Liver (tissue), 8 donors: ENCODE measurements at regions not wholly inside any gene's neighbourhood (a gene's known extent, or its start where the extent isn't known, plus 50 kb on each side); places are given as distances from the start of the nearest gene placed in this dataset.

Experiments used
- DNase-seq: peaks from one replicate; pipeline ENCODE4 v3.0.0-alpha.2; 2017; ENCODE audit warnings: low spot score
- H3K27ac ChIP-seq, 2 donors: one replicate each; pipeline ENCODE4 v1.7.0; 2013; ENCODE audit warnings: inconsistent platforms in 2 of 2, low read length in 2 of 2, control low read depth in 1 of 2, low read depth in 1 of 2, mild to moderate bottlenecking in 1 of 2
- H3K27me3 ChIP-seq, 4 donors: one replicate each; pipeline versions ENCODE4 v1.6.1 to v1.7.0; 2013; ENCODE audit warnings: low read length in 3 of 4, inconsistent platforms in 1 of 4, mild to moderate bottlenecking in 1 of 4, moderate library complexity in 1 of 4; ENCODE audit not compliant: control insufficient read depth in 4 of 4, insufficient read depth in 4 of 4
- H3K36me3 ChIP-seq, 4 donors: one replicate each; pipeline versions ENCODE4 v1.6.1 to v1.7.0; 2013; ENCODE audit warnings: low read length in 3 of 4, mild to moderate bottlenecking in 3 of 4, low read depth in 1 of 4, moderate library complexity in 1 of 4; ENCODE audit not compliant: control insufficient read depth in 4 of 4, insufficient read depth in 3 of 4
- H3K4me1 ChIP-seq, 4 donors: one replicate each; pipeline versions ENCODE4 v1.6.1 to v1.7.0; 2013; ENCODE audit warnings: low read length in 3 of 4, mild to moderate bottlenecking in 3 of 4, moderate library complexity in 1 of 4; ENCODE audit not compliant: control insufficient read depth in 4 of 4, insufficient read depth in 4 of 4
- H3K4me3 ChIP-seq, 3 donors: one replicate each; pipeline versions ENCODE4 v1.6.1 to v1.7.0; 2013; ENCODE audit warnings: low read length in 3 of 3, control low read depth in 1 of 3, low read depth in 1 of 3, mild to moderate bottlenecking in 1 of 3
- H3K9ac ChIP-seq, 2 donors: one replicate each; pipeline ENCODE4 v1.7.0; 2013; ENCODE audit warnings: low read length in 2 of 2, mild to moderate bottlenecking in 2 of 2, moderate library complexity in 2 of 2, control low read depth in 1 of 2, low read depth in 1 of 2
- H3K9me3 ChIP-seq, 4 donors: one replicate each; pipeline versions ENCODE4 v1.6.1 to v1.7.0; 2013; ENCODE audit warnings: low read length in 3 of 4; ENCODE audit not compliant: control insufficient read depth in 4 of 4
- EGR1 ChIP-seq, 2 donors: IDR thresholded peaks; 2 replicates each; pipeline ENCODE4 v1.6.1; 2016 to 2018; ENCODE audit warnings: antibody characterized with exemption in 2 of 2, low read depth in 2 of 2
- FOXA1 ChIP-seq: IDR thresholded peaks from 2 replicates; pipeline ENCODE4 v1.6.1; 2016; ENCODE audit warnings: antibody characterized with exemption
- FOXA2 ChIP-seq: IDR thresholded peaks from 2 replicates; pipeline ENCODE4 v1.6.1; 2016; ENCODE audit warnings: antibody characterized with exemption
- GABPA ChIP-seq, 2 donors: IDR thresholded peaks in 1 of 2; conservative IDR thresholded peaks in 1 of 2; 2 replicates each; pipeline ENCODE4 v1.6.1; 2016; ENCODE audit warnings: antibody characterized with exemption in 2 of 2, mild to moderate bottlenecking in 1 of 2, moderate library complexity in 1 of 2
- HNF4A ChIP-seq, 2 donors: conservative IDR thresholded peaks; 2 replicates each; pipeline ENCODE4 v1.6.1; 2016; ENCODE audit warnings: antibody characterized with exemption in 2 of 2, mild to moderate bottlenecking in 2 of 2
- HNF4G ChIP-seq: IDR thresholded peaks from 2 replicates; pipeline ENCODE4 v1.6.1; 2016; ENCODE audit warnings: antibody characterized with exemption
- JUND ChIP-seq, 2 donors: IDR thresholded peaks; 2 replicates each; pipeline ENCODE4 v1.6.1; 2016; ENCODE audit warnings: antibody characterized with exemption in 2 of 2
- NR2F2 ChIP-seq: IDR thresholded peaks from 2 replicates; pipeline ENCODE4 v1.6.1; 2016; ENCODE audit warnings: antibody characterized with exemption
- RAD21 ChIP-seq, 2 donors: IDR thresholded peaks; 2 replicates each; pipeline ENCODE4 v1.6.1; 2016; ENCODE audit warnings: antibody characterized with exemption in 2 of 2, mild to moderate bottlenecking in 2 of 2
- RXRA ChIP-seq, 2 donors: IDR thresholded peaks; 2 replicates each; pipeline ENCODE4 v1.6.1; 2017 to 2018; ENCODE audit warnings: antibody characterized with exemption in 2 of 2, mild to moderate bottlenecking in 1 of 2
- SP1 ChIP-seq: IDR thresholded peaks from 2 replicates; pipeline ENCODE4 v1.6.1; 2018; ENCODE audit warnings: antibody characterized with exemption, mild to moderate bottlenecking
- TAF1 ChIP-seq: conservative IDR thresholded peaks from 2 replicates; pipeline ENCODE4 v1.6.1; 2016; ENCODE audit warnings: antibody characterized with exemption, mild to moderate bottlenecking
- YY1 ChIP-seq: IDR thresholded peaks from 2 replicates; pipeline ENCODE4 v1.6.1; 2016; ENCODE audit warnings: antibody characterized with exemption, mild to moderate bottlenecking
- WGBS: extraction: QIAGEN DNeasy Blood & Tissue Kit; methylation state at CpG from one replicate; pipeline ENCODE4 v1.1.7; 2013; 5-methylcytosine and 5-hydroxymethylcytosine counted together
- TF ChIP-seq, protein P1 (sequence below): fragments of 150-350 bp; IDR thresholded peaks from 2 replicates; pipeline ENCODE4 v1.5.1; 2017; ENCODE audit warnings: improper control_type of control experiment, low read depth, low read length; ENCODE audit not compliant: missing input control
- TF ChIP-seq, protein P2 (sequence below): IDR thresholded peaks from 2 replicates; pipeline ENCODE4 v1.6.1; 2016; ENCODE audit warnings: antibody characterized with exemption
- TF ChIP-seq, protein P3 (sequence below): IDR thresholded peaks from 2 replicates; pipeline ENCODE4 v1.6.1; 2016; ENCODE audit warnings: antibody characterized with exemption, mild to moderate bottlenecking
- TF ChIP-seq, protein P4 (sequence below): IDR thresholded peaks from 2 replicates; pipeline ENCODE4 v1.6.1; 2016; ENCODE audit warnings: antibody characterized with exemption
- TF ChIP-seq, protein P5 (sequence below): IDR thresholded peaks from 2 replicates; pipeline ENCODE4 v1.6.1; 2016; ENCODE audit warnings: antibody characterized with exemption
- donor health status: healthy.
- donor health status: healthy.
- donor health status: healthy.
- donor health status: healthy.
- donor health status: healthy.

DNA sequence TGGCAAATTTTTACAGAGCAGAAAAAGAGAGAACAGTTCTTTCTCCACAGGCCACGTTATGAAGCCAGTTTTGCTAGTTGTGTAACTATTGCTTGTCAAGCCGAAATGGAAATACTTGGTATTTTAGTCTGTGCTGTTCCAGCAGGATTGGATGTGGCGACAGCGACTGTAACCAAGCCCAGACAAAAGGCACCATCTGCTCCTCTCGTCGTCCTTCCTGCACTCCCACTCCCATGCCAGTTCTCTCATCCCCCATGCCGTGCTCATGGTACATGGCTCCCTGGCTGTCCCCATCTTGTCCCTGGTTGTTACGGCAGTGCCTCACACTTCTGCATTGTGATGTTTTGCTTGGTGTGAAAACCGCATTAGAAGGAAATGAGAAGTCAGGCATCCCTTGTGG lies 185.7 kb upstream of the FZD8 start:
- no peaks in the 10 kb centered on the region for H3K36me3 ChIP-seq
- no peaks in the 10 kb centered on the region for H3K4me1 ChIP-seq
- H3K9me3 ChIP-seq = no peaks in the 10 kb centered on the region
- no peak overlapping the region for H3K9ac ChIP-seq
- no peak for DNase-seq
- no peak overlapping the region for H3K4me3 ChIP-seq
- no peak overlapping the region for H3K27ac ChIP-seq
- TF ChIP-seq YY1 (no peak), NR2F2 (no peak), TAF1 (no peak), FOXA1 (no peak)
- TF ChIP-seq, protein P1, sequence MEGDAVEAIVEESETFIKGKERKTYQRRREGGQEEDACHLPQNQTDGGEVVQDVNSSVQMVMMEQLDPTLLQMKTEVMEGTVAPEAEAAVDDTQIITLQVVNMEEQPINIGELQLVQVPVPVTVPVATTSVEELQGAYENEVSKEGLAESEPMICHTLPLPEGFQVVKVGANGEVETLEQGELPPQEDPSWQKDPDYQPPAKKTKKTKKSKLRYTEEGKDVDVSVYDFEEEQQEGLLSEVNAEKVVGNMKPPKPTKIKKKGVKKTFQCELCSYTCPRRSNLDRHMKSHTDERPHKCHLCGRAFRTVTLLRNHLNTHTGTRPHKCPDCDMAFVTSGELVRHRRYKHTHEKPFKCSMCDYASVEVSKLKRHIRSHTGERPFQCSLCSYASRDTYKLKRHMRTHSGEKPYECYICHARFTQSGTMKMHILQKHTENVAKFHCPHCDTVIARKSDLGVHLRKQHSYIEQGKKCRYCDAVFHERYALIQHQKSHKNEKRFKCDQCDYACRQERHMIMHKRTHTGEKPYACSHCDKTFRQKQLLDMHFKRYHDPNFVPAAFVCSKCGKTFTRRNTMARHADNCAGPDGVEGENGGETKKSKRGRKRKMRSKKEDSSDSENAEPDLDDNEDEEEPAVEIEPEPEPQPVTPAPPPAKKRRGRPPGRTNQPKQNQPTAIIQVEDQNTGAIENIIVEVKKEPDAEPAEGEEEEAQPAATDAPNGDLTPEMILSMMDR = no peak
- no peaks in the 10 kb centered on the region for H3K27me3 ChIP-seq
- 89% methylated on average over 9 of the region's 9 CpGs for WGBS

DNA sequence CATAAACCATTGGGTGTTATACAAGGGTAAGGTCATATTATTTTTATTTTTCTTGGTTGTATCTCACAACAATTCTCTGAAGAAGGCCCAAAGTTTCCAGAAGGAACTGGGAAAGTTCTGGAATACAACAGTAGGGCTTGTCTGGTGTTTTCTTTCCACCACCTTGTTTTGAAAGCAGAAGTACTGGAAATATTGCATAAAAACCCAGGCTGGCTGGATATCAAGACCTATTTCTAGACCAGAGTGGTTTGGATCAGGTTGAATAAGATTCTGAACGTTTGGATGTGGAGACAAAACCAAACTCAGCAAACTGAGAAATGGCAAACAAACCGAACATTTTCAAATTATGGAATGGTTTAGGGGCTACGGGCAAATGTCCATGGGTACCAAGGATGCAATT lies 182.6 kb upstream of the FZD8 start:
- TF ChIP-seq SP1 = no peak
- TF ChIP-seq, protein P2, sequence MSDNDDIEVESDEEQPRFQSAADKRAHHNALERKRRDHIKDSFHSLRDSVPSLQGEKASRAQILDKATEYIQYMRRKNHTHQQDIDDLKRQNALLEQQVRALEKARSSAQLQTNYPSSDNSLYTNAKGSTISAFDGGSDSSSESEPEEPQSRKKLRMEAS = no peak
- TF ChIP-seq FOXA1 = no peak
- TF ChIP-seq HNF4G = no peak
- TF ChIP-seq EGR1 (IDR thresholded peaks at IDR 0.05; ENCODE audit: low read depth in 2 of 2) = no peak
- TF ChIP-seq, protein P3, sequence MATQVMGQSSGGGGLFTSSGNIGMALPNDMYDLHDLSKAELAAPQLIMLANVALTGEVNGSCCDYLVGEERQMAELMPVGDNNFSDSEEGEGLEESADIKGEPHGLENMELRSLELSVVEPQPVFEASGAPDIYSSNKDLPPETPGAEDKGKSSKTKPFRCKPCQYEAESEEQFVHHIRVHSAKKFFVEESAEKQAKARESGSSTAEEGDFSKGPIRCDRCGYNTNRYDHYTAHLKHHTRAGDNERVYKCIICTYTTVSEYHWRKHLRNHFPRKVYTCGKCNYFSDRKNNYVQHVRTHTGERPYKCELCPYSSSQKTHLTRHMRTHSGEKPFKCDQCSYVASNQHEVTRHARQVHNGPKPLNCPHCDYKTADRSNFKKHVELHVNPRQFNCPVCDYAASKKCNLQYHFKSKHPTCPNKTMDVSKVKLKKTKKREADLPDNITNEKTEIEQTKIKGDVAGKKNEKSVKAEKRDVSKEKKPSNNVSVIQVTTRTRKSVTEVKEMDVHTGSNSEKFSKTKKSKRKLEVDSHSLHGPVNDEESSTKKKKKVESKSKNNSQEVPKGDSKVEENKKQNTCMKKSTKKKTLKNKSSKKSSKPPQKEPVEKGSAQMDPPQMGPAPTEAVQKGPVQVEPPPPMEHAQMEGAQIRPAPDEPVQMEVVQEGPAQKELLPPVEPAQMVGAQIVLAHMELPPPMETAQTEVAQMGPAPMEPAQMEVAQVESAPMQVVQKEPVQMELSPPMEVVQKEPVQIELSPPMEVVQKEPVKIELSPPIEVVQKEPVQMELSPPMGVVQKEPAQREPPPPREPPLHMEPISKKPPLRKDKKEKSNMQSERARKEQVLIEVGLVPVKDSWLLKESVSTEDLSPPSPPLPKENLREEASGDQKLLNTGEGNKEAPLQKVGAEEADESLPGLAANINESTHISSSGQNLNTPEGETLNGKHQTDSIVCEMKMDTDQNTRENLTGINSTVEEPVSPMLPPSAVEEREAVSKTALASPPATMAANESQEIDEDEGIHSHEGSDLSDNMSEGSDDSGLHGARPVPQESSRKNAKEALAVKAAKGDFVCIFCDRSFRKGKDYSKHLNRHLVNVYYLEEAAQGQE = no peak
- no peak for TF ChIP-seq TAF1
- TF ChIP-seq, protein P1 = no peak
- no peak for TF ChIP-seq GABPA (IDR thresholded peaks at IDR 0.05 in 1 of 2, conservative IDR thresholded peaks at IDR 0.05 in 1 of 2)
- TF ChIP-seq YY1 = no peak
- TF ChIP-seq JUND (IDR thresholded peaks at IDR 0.05) = no peak
- TF ChIP-seq, protein P4, sequence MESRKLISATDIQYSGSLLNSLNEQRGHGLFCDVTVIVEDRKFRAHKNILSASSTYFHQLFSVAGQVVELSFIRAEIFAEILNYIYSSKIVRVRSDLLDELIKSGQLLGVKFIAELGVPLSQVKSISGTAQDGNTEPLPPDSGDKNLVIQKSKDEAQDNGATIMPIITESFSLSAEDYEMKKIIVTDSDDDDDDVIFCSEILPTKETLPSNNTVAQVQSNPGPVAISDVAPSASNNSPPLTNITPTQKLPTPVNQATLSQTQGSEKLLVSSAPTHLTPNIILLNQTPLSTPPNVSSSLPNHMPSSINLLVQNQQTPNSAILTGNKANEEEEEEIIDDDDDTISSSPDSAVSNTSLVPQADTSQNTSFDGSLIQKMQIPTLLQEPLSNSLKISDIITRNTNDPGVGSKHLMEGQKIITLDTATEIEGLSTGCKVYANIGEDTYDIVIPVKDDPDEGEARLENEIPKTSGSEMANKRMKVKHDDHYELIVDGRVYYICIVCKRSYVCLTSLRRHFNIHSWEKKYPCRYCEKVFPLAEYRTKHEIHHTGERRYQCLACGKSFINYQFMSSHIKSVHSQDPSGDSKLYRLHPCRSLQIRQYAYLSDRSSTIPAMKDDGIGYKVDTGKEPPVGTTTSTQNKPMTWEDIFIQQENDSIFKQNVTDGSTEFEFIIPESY = no peak
- no peak for TF ChIP-seq NR2F2
- no peak for TF ChIP-seq RXRA (IDR thresholded peaks at IDR 0.05)
- TF ChIP-seq HNF4A (conservative IDR thresholded peaks at IDR 0.05) = no peak
- no peak for TF ChIP-seq FOXA2
- TF ChIP-seq, protein P5, sequence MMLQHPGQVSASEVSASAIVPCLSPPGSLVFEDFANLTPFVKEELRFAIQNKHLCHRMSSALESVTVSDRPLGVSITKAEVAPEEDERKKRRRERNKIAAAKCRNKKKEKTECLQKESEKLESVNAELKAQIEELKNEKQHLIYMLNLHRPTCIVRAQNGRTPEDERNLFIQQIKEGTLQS = no peak
- TF ChIP-seq RAD21 (IDR thresholded peaks at IDR 0.05) = no peak
- Histone ChIP-seq H3K27ac (no peak overlapping the region), H3K36me3 (no peaks in the 10 kb centered on the region), H3K4me1 (no peaks in the 10 kb centered on the region), H3K9me3 (no peaks in the 10 kb centered on the region), H3K4me3 (no peak overlapping the region), H3K27me3 (peaks cover 0 to 4% (median 0%) of the 10 kb centered on the region in 4 donors), H3K9ac (no peak overlapping the region)
- no peak for DNase-seq
- 86% methylated on average over 3 of the region's 3 CpGs for WGBS
